HEK293 (cell line): ENCODE measurements at regions not wholly inside any gene's neighbourhood (a gene's known extent, or its start where the extent isn't known, plus 50 kb on each side); places are given as distances from the start of the nearest gene placed in this dataset.

Source experiments
- CTCF ChIA-PET: fragments of 350-600 bp; formaldehyde crosslinking; extraction: SDS; loops from one replicate; lab custom pipeline; 2021; ENCODE audit warnings: antibody characterized with exemption; lab: Yijun Ruan, JAX
- POLR2A ChIA-PET: fragments of 300-600 bp; formaldehyde crosslinking; extraction: SDS; loops from one replicate; lab custom pipeline; 2020; ENCODE audit warnings: antibody characterized with exemption, inconsistent platforms; lab: Yijun Ruan, JAX
- H3K27ac ChIP-seq: fragments of 200-500 bp; sonication (Bioruptor generic); 2 replicates; pipeline ENCODE4 v1.5.1; 2014; ENCODE audit warnings: low read depth, low read length, control low read depth, inconsistent platforms; ENCODE audit errors: extremely low read depth
- H3K36me3 ChIP-seq, 2 experiments: fragments of 200-500 bp in 1 of 2; sonication (Bioruptor generic) in 1 of 2; 1 replicate in 1 of 2; 2 replicates in 1 of 2; pipeline ENCODE4 v1.5.1; 2014 to 2017; ENCODE audit warnings: inconsistent platforms in 2 of 2, low read length in 2 of 2; ENCODE audit not compliant: control insufficient read depth in 2 of 2, insufficient read depth in 1 of 2
- H3K4me1 ChIP-seq: fragments of 200-500 bp; sonication (Bioruptor generic); 2 replicates; pipeline ENCODE4 v1.5.1; 2014; ENCODE audit warnings: mild to moderate bottlenecking, low read length, inconsistent platforms; ENCODE audit not compliant: control insufficient read depth, insufficient read depth
- H3K4me3 ChIP-seq: 2 replicates; pipeline ENCODE4 v1.5.1; 2011; ENCODE audit warnings: low read depth, mild to moderate bottlenecking, control low read depth, low read length, moderate library complexity
- H3K9me3 ChIP-seq: fragments of 200-500 bp; sonication (Bioruptor generic); 2 replicates; pipeline ENCODE4 v1.5.1; 2014; ENCODE audit warnings: low read depth, low read length, inconsistent platforms; ENCODE audit not compliant: control insufficient read depth, insufficient read depth
- BCL11B ChIP-seq: fragments of 450-650 bp; formaldehyde crosslinking; IDR thresholded peaks from 2 replicates; pipeline ENCODE4 v1.5.1; 2016; ENCODE audit warnings: low read depth, missing biosample characterization, missing genetic modification characterization
- HIC1 ChIP-seq: fragments of 450-650 bp; formaldehyde crosslinking; IDR thresholded peaks from 2 replicates; pipeline ENCODE4 v1.5.1; 2016; ENCODE audit warnings: missing biosample characterization, missing genetic modification characterization
- PATZ1 ChIP-seq: fragments of 450-650 bp; formaldehyde crosslinking; IDR thresholded peaks from 2 replicates; pipeline ENCODE4 v1.5.1; 2016; ENCODE audit warnings: missing biosample characterization, missing genetic modification characterization
- PRDM1 ChIP-seq: fragments of 450-650 bp; formaldehyde crosslinking; IDR thresholded peaks from 2 replicates; pipeline ENCODE4; 2016; ENCODE audit warnings: missing biosample characterization, missing genetic modification characterization
- SETDB1 ChIP-seq: IDR thresholded peaks from one replicate; pipeline ENCODE4 v1.6.1; 2017; ENCODE audit warnings: mild to moderate bottlenecking, low read length, moderate library complexity, mixed read lengths; ENCODE audit not compliant: insufficient read length
- TRIM28 ChIP-seq: IDR thresholded peaks from 2 replicates; pipeline ENCODE4 v1.6.1; 2011; ENCODE audit warnings: low read length, control low read depth, borderline replicate concordance
- ZFHX2 ChIP-seq: fragments of 450-650 bp; formaldehyde crosslinking; conservative IDR thresholded peaks from 2 replicates; pipeline ENCODE4 v1.5.1; 2016; ENCODE audit warnings: missing biosample characterization, missing genetic modification characterization
- ZFP3 ChIP-seq: fragments of 450-650 bp; formaldehyde crosslinking; IDR thresholded peaks from 2 replicates; pipeline ENCODE4 v1.5.1; 2016; ENCODE audit warnings: low read depth, missing biosample characterization, missing genetic modification characterization
- ZNF184 ChIP-seq: fragments of 450-650 bp; IDR thresholded peaks from 2 replicates; pipeline ENCODE4 v1.5.1; 2018; ENCODE audit warnings: missing biosample characterization, mild to moderate bottlenecking, missing genetic modification characterization
- ZNF202 ChIP-seq: fragments of 450-650 bp; formaldehyde crosslinking; IDR thresholded peaks from 2 replicates; pipeline ENCODE4 v1.5.1; 2016; ENCODE audit warnings: missing biosample characterization, missing genetic modification characterization, borderline replicate concordance
- ZNF211 ChIP-seq: fragments of 450-650 bp; formaldehyde crosslinking; IDR thresholded peaks from 2 replicates; pipeline ENCODE4 v1.5.1; 2016; ENCODE audit warnings: low read depth, missing biosample characterization, missing genetic modification characterization
- ZNF239 ChIP-seq: fragments of 450-650 bp; formaldehyde crosslinking; IDR thresholded peaks from 2 replicates; pipeline ENCODE4 v1.5.1; 2016; ENCODE audit warnings: missing biosample characterization, missing genetic modification characterization
- ZNF274 ChIP-seq, 2 experiments: fragments of 200-500 bp in 1 of 2; fragments of 450-650 bp in 1 of 2; sonication (Bioruptor generic) in 1 of 2; formaldehyde crosslinking in 1 of 2; IDR thresholded peaks; 2 replicates each; pipeline versions ENCODE4 v1.5.1 to v1.6.1; 2014 to 2016; ENCODE audit warnings: borderline replicate concordance in 1 of 2, inconsistent platforms in 1 of 2, low read length in 1 of 2, missing biosample characterization in 1 of 2, missing genetic modification characterization in 1 of 2
- ZNF302 ChIP-seq: fragments of 450-650 bp; formaldehyde crosslinking; IDR thresholded peaks from 2 replicates; pipeline ENCODE4 v1.5.1; 2016; ENCODE audit warnings: missing biosample characterization, missing genetic modification characterization, low read depth
- ZNF341 ChIP-seq: fragments of 450-650 bp; formaldehyde crosslinking; IDR thresholded peaks from 2 replicates; pipeline ENCODE4; 2016; ENCODE audit warnings: low read depth, missing biosample characterization, missing genetic modification characterization
- ZNF426 ChIP-seq: fragments of 450-650 bp; formaldehyde crosslinking; IDR thresholded peaks from 2 replicates; pipeline ENCODE4 v1.5.1; 2017; ENCODE audit warnings: missing biosample characterization, missing genetic modification characterization, mild to moderate bottlenecking, inconsistent platforms, moderate library complexity
- ZNF530 ChIP-seq: fragments of 450-650 bp; formaldehyde crosslinking; IDR thresholded peaks from 2 replicates; pipeline ENCODE4 v1.5.1; 2016; ENCODE audit warnings: low read depth, missing biosample characterization, missing genetic modification characterization
- ZNF580 ChIP-seq: fragments of 450-650 bp; formaldehyde crosslinking; IDR thresholded peaks from 2 replicates; pipeline ENCODE4 v1.5.1; 2016; ENCODE audit warnings: missing biosample characterization, missing genetic modification characterization
- ZNF585B ChIP-seq: fragments of 450-650 bp; formaldehyde crosslinking; IDR thresholded peaks from 2 replicates; pipeline ENCODE4 v1.5.1; 2016; ENCODE audit warnings: missing biosample characterization, missing genetic modification characterization
- ZNF658 ChIP-seq: fragments of 450-650 bp; formaldehyde crosslinking; IDR thresholded peaks from 2 replicates; pipeline ENCODE4; 2016; ENCODE audit warnings: missing biosample characterization, missing genetic modification characterization
- ZSCAN23 ChIP-seq: fragments of 450-650 bp; formaldehyde crosslinking; IDR thresholded peaks from 2 replicates; pipeline ENCODE4 v1.5.1; 2016; ENCODE audit warnings: missing biosample characterization, missing genetic modification characterization
- ZXDB ChIP-seq: fragments of 450-650 bp; formaldehyde crosslinking; IDR thresholded peaks from 2 replicates; pipeline ENCODE4 v1.5.1; 2016; ENCODE audit warnings: missing biosample characterization, missing genetic modification characterization
- TF ChIP-seq, protein P1 (sequence below): fragments of 450-650 bp; formaldehyde crosslinking; IDR thresholded peaks from 2 replicates; pipeline ENCODE4 v1.5.1; 2016; ENCODE audit warnings: missing biosample characterization, missing genetic modification characterization
- TF ChIP-seq, protein P2 (sequence below): fragments of 450-650 bp; formaldehyde crosslinking; IDR thresholded peaks from 2 replicates; pipeline ENCODE4 v1.5.1; 2016; ENCODE audit warnings: missing biosample characterization, missing genetic modification characterization
- TF ChIP-seq, protein P3 (sequence below): fragments of 450-650 bp; formaldehyde crosslinking; IDR thresholded peaks from 2 replicates; pipeline ENCODE4 v1.5.1; 2016; ENCODE audit warnings: missing biosample characterization, missing genetic modification characterization

DNA sequence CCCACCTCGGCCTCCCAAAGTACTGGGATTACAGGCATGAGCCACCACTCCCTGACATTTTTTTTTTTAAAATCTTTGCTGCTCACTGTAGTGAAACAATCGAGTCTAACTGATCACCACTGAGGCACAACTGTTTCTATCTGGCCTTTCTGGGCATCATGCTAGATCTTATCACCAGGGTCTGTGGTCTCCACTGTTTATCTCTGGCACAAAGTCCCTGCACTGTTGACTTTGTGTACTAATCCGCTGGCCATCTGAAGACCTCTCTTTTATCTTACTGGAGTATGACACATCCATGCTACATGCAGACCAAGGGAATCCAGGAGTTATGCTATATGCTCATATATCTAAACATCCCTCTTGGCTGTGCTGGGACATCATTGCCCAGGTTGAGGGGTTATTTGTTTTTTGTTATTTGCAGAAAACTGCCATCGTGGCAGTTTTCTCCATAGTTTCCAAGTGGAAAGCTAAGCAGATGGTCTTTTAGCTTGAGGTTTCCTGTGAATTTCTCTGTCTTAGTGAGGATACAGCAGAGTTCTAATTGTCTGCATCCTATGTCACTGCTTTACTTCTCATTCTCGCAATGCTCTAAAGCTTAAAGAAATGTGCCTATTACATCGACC, 456.9 kb downstream of the CCER1 start (continued):
- TF ChIP-seq, protein P1, sequence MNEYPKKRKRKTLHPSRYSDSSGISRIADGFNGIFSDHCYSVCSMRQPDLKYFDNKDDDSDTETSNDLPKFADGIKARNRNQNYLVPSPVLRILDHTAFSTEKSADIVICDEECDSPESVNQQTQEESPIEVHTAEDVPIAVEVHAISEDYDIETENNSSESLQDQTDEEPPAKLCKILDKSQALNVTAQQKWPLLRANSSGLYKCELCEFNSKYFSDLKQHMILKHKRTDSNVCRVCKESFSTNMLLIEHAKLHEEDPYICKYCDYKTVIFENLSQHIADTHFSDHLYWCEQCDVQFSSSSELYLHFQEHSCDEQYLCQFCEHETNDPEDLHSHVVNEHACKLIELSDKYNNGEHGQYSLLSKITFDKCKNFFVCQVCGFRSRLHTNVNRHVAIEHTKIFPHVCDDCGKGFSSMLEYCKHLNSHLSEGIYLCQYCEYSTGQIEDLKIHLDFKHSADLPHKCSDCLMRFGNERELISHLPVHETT (tag by site-specific recombination), result no peak
- TF ChIP-seq PRDM1 (tag by site-specific recombination), result no peak
- TF ChIP-seq ZNF274 (IDR thresholded peaks at IDR 0.05; ENCODE audit: low read length), result no peak
- TF ChIP-seq ZNF274 (tag by site-specific recombination; IDR thresholded peaks at IDR 0.05; ENCODE audit: borderline replicate concordance), result no peak

GRCh38 chr12:90490355-90490754, 464.6 kb downstream of the CCER1 start:
- no peaks in the 10 kb centered on the region for H3K4me1 ChIP-seq
- H3K36me3 ChIP-seq, result no peaks in the 10 kb centered on the region
- H3K27ac ChIP-seq, result no peak overlapping the region
- ChIA-PET POLR2A (no interaction called here), CTCF (no interaction called here)
- no peaks in the 10 kb centered on the region for H3K9me3 ChIP-seq
- H3K4me3 ChIP-seq, result no peak overlapping the region
- TF ChIP-seq ZNF426 (tag by site-specific recombination) (no peak), ZFHX2 (tag by site-specific recombination) (no peak), ZNF184 (tag by site-specific recombination) (no peak), SETDB1 (peak; percentile 72), PATZ1 (no peak), ZNF580 (no peak), ZNF239 (tag by site-specific recombination) (no peak), ZNF530 (tag by site-specific recombination) (no peak), ZFP3 (tag by site-specific recombination) (no peak), ZNF341 (tag by site-specific recombination) (no peak), TRIM28 (peak; percentile 27; the same call in 1 of the 2 replicates), ZNF202 (tag by site-specific recombination) (no peak), BCL11B (no peak), HIC1 (tag by site-specific recombination) (no peak), ZSCAN23 (tag by site-specific recombination) (no peak), ZNF302 (no peak), ZXDB (tag by site-specific recombination) (no peak), ZNF585B (tag by site-specific recombination) (peak; percentile 86), ZNF658 (tag by site-specific recombination) (no peak), ZNF211 (tag by site-specific recombination) (no peak)
- TF ChIP-seq, protein P2, sequence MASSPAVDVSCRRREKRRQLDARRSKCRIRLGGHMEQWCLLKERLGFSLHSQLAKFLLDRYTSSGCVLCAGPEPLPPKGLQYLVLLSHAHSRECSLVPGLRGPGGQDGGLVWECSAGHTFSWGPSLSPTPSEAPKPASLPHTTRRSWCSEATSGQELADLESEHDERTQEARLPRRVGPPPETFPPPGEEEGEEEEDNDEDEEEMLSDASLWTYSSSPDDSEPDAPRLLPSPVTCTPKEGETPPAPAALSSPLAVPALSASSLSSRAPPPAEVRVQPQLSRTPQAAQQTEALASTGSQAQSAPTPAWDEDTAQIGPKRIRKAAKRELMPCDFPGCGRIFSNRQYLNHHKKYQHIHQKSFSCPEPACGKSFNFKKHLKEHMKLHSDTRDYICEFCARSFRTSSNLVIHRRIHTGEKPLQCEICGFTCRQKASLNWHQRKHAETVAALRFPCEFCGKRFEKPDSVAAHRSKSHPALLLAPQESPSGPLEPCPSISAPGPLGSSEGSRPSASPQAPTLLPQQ, result no peak
- TF ChIP-seq, protein P3, sequence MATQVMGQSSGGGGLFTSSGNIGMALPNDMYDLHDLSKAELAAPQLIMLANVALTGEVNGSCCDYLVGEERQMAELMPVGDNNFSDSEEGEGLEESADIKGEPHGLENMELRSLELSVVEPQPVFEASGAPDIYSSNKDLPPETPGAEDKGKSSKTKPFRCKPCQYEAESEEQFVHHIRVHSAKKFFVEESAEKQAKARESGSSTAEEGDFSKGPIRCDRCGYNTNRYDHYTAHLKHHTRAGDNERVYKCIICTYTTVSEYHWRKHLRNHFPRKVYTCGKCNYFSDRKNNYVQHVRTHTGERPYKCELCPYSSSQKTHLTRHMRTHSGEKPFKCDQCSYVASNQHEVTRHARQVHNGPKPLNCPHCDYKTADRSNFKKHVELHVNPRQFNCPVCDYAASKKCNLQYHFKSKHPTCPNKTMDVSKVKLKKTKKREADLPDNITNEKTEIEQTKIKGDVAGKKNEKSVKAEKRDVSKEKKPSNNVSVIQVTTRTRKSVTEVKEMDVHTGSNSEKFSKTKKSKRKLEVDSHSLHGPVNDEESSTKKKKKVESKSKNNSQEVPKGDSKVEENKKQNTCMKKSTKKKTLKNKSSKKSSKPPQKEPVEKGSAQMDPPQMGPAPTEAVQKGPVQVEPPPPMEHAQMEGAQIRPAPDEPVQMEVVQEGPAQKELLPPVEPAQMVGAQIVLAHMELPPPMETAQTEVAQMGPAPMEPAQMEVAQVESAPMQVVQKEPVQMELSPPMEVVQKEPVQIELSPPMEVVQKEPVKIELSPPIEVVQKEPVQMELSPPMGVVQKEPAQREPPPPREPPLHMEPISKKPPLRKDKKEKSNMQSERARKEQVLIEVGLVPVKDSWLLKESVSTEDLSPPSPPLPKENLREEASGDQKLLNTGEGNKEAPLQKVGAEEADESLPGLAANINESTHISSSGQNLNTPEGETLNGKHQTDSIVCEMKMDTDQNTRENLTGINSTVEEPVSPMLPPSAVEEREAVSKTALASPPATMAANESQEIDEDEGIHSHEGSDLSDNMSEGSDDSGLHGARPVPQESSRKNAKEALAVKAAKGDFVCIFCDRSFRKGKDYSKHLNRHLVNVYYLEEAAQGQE, result no peak
